Vagina (tissue), 2 donors: ENCODE measurements at regions not wholly inside any gene's neighbourhood (a gene's known extent, or its start where the extent isn't known, plus 50 kb on each side); places are given as distances from the start of the nearest gene placed in this dataset.

Experiments used
- DNase-seq, 2 donors: peaks; one replicate each; pipeline ENCODE4 v3.0.0-alpha.2; 2017; ENCODE audit errors: extremely low spot score in 2 of 2
- H3K27ac ChIP-seq: fragments of 200-600 bp; sonication (generic); one replicate; pipeline ENCODE4 v1.5.1; 2019
- H3K27me3 ChIP-seq: fragments of 200-600 bp; sonication (generic); one replicate; pipeline ENCODE4 v1.5.1; 2019
- H3K36me3 ChIP-seq, 2 donors: fragments of 200-600 bp; sonication (generic); one replicate each; pipeline ENCODE4 v1.5.1; 2017 to 2019
- H3K4me1 ChIP-seq: fragments of 200-600 bp; sonication (generic); one replicate; pipeline ENCODE4 v1.5.1; 2019
- H3K4me3 ChIP-seq, 2 donors: fragments of 200-600 bp; sonication (generic); 1 replicate in 1 of 2; 2 replicates in 1 of 2; pipeline ENCODE4 v1.5.1; 2016 to 2019
- H3K9me3 ChIP-seq: fragments of 200-600 bp; sonication (generic); one replicate; pipeline ENCODE4 v1.5.1; 2019
- POLR2A ChIP-seq, 2 donors: fragments of 450-650 bp; IDR thresholded peaks; one replicate each; pipeline ENCODE4 v1.6.1; 2017; ENCODE audit warnings: antibody characterized with exemption in 2 of 2, mild to moderate bottlenecking in 2 of 2, moderate library complexity in 2 of 2
- POLR2AphosphoS5 ChIP-seq, 2 donors: sonication (generic); formaldehyde crosslinking; IDR thresholded peaks; one replicate each; pipeline ENCODE4 v1.9.0; 2017; ENCODE audit warnings: antibody characterized with exemption in 2 of 2, mild to moderate bottlenecking in 2 of 2, low read depth in 1 of 2; ENCODE audit not compliant: insufficient read depth in 1 of 2
- intact Hi-C: fragments of 100-400 bp; cut with DNase I; formaldehyde crosslinking; loops from one replicate; pipeline ENCODE4 v1.15.1; 2023
- TF ChIP-seq, protein P1 (sequence below), 3 experiments: fragments of 450-650 bp in 2 of 3; fragments of 200-600 bp in 1 of 3; sonication (generic) in 1 of 3; IDR thresholded peaks; one replicate each; pipeline ENCODE4 v1.5.1; 2017 to 2019; ENCODE audit warnings: antibody characterized with exemption in 3 of 3, mild to moderate bottlenecking in 2 of 3, moderate library complexity in 2 of 3

DNA sequence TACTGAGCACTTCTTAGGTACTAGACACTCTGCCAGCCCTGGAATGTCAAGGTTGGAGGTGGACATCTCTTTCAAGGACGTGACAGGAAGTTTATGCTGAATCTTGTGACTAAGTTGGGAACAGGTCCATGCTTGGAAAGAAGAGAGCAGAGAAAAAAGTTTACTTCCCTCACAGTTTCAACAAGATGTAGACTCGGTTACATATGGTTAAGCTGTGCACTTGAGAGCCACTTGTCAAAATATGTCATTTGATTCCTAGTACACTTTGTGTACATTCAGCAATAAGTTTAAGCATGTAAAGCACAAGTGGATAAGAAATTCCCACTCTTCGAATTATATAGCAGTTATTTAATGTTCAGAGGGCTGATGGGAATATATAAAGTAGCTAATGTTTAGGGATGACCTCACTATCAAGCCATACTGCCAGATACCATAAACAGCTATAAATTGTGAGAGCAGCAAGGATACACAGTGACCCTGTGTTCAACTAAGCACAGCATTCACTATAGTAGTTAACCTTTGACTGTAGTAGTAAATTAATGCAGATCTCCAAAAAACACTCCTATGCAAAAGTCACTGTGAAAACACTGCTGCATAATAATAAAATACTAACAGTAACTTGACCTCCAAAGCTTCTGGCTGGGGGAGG is 1944.6 kb upstream of the WWC1 start:
- Histone ChIP-seq H3K4me3 (no peak overlapping the region), H3K36me3 (no peaks in the 10 kb centered on the region), H3K4me1 (no peaks in the 10 kb centered on the region), H3K9me3 (no peaks in the 10 kb centered on the region), H3K27me3 (no peaks in the 10 kb centered on the region), H3K27ac (no peak overlapping the region)
- intact Hi-C loops, result no loop called here
- TF ChIP-seq POLR2A (IDR thresholded peaks at IDR 0.05) (no peak), POLR2AphosphoS5 (IDR thresholded peaks at IDR 0.05; ENCODE audit: insufficient read depth in 1 of 2, low read depth in 1 of 2) (no peak)
- TF ChIP-seq, protein P1, sequence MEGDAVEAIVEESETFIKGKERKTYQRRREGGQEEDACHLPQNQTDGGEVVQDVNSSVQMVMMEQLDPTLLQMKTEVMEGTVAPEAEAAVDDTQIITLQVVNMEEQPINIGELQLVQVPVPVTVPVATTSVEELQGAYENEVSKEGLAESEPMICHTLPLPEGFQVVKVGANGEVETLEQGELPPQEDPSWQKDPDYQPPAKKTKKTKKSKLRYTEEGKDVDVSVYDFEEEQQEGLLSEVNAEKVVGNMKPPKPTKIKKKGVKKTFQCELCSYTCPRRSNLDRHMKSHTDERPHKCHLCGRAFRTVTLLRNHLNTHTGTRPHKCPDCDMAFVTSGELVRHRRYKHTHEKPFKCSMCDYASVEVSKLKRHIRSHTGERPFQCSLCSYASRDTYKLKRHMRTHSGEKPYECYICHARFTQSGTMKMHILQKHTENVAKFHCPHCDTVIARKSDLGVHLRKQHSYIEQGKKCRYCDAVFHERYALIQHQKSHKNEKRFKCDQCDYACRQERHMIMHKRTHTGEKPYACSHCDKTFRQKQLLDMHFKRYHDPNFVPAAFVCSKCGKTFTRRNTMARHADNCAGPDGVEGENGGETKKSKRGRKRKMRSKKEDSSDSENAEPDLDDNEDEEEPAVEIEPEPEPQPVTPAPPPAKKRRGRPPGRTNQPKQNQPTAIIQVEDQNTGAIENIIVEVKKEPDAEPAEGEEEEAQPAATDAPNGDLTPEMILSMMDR (IDR thresholded peaks at IDR 0.05), result no peak
- no peak for DNase-seq

DNA sequence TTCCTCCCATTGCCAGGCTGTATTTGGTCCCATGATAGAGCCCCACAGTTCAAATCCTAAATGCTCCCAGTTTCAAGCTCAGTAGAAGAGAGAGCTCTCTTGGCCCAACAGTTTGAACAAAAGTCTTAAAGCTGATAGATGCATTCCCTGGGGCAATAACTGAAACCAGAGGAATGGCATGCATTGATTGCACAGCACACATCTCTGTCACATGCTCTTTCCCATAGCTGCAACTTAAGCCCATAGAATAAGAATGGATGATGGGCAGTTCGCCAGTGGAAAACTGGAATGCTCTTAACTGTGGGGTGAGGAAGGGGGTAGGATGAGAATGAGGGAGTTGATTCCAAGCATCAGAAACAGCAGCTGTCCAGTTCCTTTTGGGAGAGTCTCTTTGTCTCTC is 1942.4 kb upstream of the WWC1 start:
- H3K36me3 ChIP-seq, result no peaks in the 10 kb centered on the region
- H3K9me3 ChIP-seq, result no peaks in the 10 kb centered on the region
- intact Hi-C loops, result no loop called here
- no peak for DNase-seq
- TF ChIP-seq POLR2A (IDR thresholded peaks at IDR 0.05) (no peak), POLR2AphosphoS5 (IDR thresholded peaks at IDR 0.05; ENCODE audit: insufficient read depth in 1 of 2, low read depth in 1 of 2) (no peak)
- TF ChIP-seq, protein P1 (IDR thresholded peaks at IDR 0.05), result no peak
- H3K4me1 ChIP-seq, result no peaks in the 10 kb centered on the region
- no peak overlapping the region for H3K4me3 ChIP-seq
- H3K27me3 ChIP-seq, result no peaks in the 10 kb centered on the region
- H3K27ac ChIP-seq, result no peak overlapping the region

DNA sequence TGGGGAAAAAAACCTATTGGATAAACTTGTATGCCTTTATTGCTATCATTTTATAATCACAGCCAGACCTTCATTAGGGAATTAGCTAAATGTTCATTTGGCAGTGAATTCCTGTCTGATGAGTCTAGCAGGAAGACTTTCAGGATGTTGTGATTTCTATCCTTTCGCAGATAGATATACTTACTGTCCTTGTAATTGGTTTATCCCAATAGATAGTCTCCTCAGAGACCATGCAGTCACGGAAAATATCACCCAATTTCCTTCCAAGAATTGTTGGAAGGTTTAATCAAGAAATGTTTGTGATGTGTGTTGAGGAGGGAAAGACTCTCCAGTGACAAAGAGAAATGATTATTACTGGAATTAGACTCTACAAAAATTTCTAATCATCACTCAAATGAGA is 1937.9 kb upstream of the WWC1 start:
- no peaks in the 10 kb centered on the region for H3K9me3 ChIP-seq
- no peaks in the 10 kb centered on the region for H3K27me3 ChIP-seq
- DNase-seq, result no peak
- H3K4me3 ChIP-seq, result no peak overlapping the region
- H3K4me1 ChIP-seq, result no peaks in the 10 kb centered on the region
- H3K36me3 ChIP-seq, result no peaks in the 10 kb centered on the region
- H3K27ac ChIP-seq, result no peak overlapping the region
- intact Hi-C loops, result no loop called here
- TF ChIP-seq POLR2AphosphoS5 (IDR thresholded peaks at IDR 0.05; ENCODE audit: insufficient read depth in 1 of 2, low read depth in 1 of 2) (no peak), POLR2A (IDR thresholded peaks at IDR 0.05) (no peak)
- TF ChIP-seq, protein P1 (IDR thresholded peaks at IDR 0.05), result no peak

DNA sequence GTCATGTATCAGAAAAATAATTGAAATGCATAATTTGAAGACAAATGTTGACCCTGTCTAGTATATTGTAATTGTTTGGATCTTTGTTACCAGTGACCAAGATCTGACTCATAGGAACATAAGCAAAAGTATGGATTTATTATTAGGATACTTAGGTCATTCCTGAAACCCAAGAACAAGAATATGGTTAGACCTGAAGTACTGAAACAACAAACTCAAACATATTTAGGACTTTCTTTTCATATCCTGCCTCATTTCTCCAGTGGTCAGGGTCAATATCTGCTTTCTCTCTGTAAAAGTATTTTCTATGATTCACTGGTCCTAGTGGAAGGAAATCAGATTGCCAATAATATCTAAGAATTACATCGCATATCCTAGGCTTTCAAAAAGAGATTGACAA is 1937.1 kb upstream of the WWC1 start:
- H3K4me1 ChIP-seq, result no peaks in the 10 kb centered on the region
- no peaks in the 10 kb centered on the region for H3K9me3 ChIP-seq
- no peaks in the 10 kb centered on the region for H3K27me3 ChIP-seq
- intact Hi-C loops, result no loop called here
- no peaks in the 10 kb centered on the region for H3K36me3 ChIP-seq
- no peak overlapping the region for H3K4me3 ChIP-seq
- DNase-seq, result no peak
- H3K27ac ChIP-seq, result no peak overlapping the region
- TF ChIP-seq, protein P1 (IDR thresholded peaks at IDR 0.05), result no peak
- TF ChIP-seq POLR2A (IDR thresholded peaks at IDR 0.05), result no peak
- no peak for TF ChIP-seq POLR2AphosphoS5 (IDR thresholded peaks at IDR 0.05; ENCODE audit: insufficient read depth in 1 of 2, low read depth in 1 of 2)

DNA sequence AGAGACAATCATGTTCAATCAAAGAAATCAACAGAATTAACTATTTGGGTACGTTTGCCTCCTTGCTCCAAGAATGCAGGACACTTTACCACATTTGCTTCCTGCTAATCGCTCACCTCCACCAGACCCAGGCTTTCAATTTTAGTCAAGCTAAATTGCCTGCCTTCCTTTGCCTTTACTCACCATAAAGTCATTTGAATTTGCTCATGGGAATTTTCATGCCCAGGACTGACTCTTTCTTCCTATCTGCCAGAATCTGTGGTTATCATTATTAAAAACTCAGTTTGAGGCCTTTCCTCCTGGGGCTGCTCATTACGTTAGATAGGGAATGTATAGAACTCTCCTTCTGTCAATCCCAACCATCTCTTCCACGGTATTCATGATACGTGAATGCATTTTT is 1935.3 kb upstream of the WWC1 start:
- H3K4me3 ChIP-seq, result no peak overlapping the region
- TF ChIP-seq POLR2AphosphoS5 (IDR thresholded peaks at IDR 0.05; ENCODE audit: insufficient read depth in 1 of 2, low read depth in 1 of 2) (no peak), POLR2A (IDR thresholded peaks at IDR 0.05) (no peak)
- TF ChIP-seq, protein P1 (IDR thresholded peaks at IDR 0.05), result no peak
- H3K9me3 ChIP-seq, result no peaks in the 10 kb centered on the region
- no peak for DNase-seq
- no peaks in the 10 kb centered on the region for H3K27me3 ChIP-seq
- intact Hi-C loops, result no loop called here
- no peaks in the 10 kb centered on the region for H3K4me1 ChIP-seq
- H3K36me3 ChIP-seq, result no peaks in the 10 kb centered on the region
- no peak overlapping the region for H3K27ac ChIP-seq
